NCI-H2227 (cell line): ENCODE measurements at regions not wholly inside any gene's neighbourhood (a gene's known extent, or its start where the extent isn't known, plus 50 kb on each side); places are given as distances from the start of the nearest gene placed in this dataset.

Experiments
- DNase-seq: peaks from one replicate; lab custom pipeline; 2025; ENCODE audit not compliant: unreplicated experiment; lab: John Stamatoyannopoulos, UW

- DNase-seq: no peak
Measured at GRCh38 chr1:224564454-224565084, 51.5 kb upstream of the CNIH3 start.

GRCh38 chr1:224565186-224565585 lies 50.9 kb upstream of the CNIH3 start:
- DNase-seq: no peak

- DNase-seq: no peak
Measured at GRCh38 chr1:224565611-224566406, 50.3 kb upstream of the CNIH3 start.
